COR-L47 (cell line): ENCODE measurements at regions not wholly inside any gene's neighbourhood (a gene's known extent, or its start where the extent isn't known, plus 50 kb on each side); places are given as distances from the start of the nearest gene placed in this dataset.

Experiments used
- DNase-seq: peaks from one replicate; lab custom pipeline; 2025; lab: John Stamatoyannopoulos, UW

DNA sequence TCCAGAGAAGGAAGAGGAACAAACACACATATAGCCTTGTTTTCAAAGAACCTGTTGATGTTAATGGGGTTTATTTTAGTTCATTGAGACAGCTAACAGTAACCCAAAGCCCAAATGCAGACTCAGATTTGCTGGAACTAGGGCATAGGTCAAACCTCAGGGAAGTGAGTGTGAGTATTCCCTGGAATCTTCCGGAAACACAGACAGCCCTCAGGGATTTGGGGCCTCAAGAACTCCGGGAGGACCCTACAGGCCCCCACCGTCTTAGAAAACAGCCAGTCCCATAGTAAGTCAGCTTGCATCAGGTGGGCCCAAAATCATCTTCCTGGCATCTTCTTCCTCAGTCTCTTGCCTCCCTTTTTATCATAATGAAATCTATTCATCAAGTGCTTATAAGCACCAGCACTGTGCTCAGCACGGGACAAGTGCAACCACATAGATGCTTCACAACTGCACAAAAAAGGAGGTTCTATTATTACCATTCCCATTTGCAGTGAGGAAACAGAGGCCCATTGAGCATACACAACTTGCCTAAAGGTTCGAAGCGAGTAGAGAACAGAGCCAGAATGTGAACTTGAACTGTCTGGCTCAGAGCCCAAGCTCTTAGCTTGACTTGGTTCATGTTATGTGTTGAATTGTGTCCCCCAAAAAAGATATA, 50.2 kb upstream of the BCL11A start:
- no peak for DNase-seq

DNA sequence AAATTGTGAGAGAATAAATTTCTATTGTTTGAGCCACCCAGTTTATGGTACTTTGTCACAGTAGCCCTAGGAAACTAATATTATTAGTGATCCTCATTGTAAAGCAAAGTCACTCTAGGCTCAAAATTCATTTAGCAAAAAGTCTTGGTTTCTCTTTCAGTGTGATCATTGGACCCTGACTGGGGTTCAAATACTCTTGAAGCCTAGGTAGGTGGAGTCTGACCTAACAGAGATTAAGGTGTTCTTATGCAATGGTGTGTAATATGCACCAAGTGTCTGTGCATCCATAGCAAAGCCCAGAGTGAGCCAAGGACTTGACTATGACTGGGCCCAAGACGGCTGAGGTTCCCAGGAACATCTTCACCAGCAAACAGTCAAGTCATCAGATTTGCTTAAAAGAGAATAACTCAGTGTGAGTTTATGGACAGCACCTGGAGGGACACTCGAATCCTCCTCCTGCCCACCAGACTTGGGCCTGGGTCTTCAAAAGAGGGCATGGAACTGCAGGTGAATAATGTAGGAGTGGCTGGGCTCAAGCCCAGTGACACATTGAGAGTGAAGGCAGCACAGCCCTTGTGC, 51.1 kb upstream of the BCL11A start:
- DNase-seq, result no peak

DNA sequence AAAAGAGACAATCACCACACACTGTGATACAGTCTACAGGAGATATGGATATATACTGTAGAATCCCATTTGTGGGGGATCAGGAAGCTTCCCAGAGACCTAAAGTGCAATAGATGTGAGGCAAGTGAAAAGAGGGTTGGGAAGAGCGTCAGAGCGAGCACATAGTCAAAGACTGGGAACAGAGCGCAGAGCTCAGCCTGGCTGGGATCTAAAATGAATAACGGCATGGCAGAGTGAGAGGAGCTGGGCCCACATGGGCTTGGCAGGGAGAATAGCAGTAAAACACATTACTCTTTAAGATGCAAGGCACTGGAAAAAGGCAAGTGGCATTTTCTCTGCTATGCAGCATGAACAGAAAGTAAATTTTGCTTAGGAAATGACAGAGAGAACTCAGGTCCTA, 52.4 kb upstream of the BCL11A start:
- no peak for DNase-seq

- no peak for DNase-seq
These were observed 55.2 kb upstream of the BCL11A start for GRCh38 chr2:60608679-60609078.

- no peak for DNase-seq
These were observed 58.6 kb upstream of the BCL11A start for GRCh38 chr2:60612033-60612432.

DNA sequence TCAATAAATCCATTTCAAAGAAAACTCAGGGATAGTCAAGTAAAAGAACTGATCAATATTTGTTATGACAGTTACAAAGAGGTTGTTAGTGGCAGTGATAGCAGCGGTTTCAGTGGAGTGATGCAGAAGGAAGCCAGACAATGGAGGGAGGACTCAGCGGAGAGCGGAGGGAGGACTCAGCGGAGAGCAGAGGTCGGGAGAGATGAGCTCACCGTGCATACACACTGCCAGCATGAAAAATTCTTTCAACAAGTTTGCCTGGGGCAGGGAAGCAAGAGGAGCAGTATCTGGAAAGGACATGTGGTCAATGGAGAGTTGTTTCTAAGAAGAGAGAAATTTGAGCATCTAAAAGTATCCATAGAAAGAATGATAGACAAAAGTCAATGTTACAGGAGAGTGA, 60.9 kb upstream of the BCL11A start:
- no peak for DNase-seq

- no peak for DNase-seq
These were observed 68.4 kb upstream of the BCL11A start for GRCh38 chr2:60621688-60622429.

- no peak for DNase-seq
These were observed 69.6 kb upstream of the BCL11A start for GRCh38 chr2:60623040-60623439.

GRCh38 chr2:60627412-60627811, 74.0 kb upstream of the BCL11A start:
- DNase-seq, result no peak

- no peak for DNase-seq
These were observed 74.6 kb upstream of the BCL11A start for GRCh38 chr2:60628026-60628425.

GRCh38 chr2:60628615-60629304, 75.3 kb upstream of the BCL11A start:
- DNase-seq, result no peak

DNA sequence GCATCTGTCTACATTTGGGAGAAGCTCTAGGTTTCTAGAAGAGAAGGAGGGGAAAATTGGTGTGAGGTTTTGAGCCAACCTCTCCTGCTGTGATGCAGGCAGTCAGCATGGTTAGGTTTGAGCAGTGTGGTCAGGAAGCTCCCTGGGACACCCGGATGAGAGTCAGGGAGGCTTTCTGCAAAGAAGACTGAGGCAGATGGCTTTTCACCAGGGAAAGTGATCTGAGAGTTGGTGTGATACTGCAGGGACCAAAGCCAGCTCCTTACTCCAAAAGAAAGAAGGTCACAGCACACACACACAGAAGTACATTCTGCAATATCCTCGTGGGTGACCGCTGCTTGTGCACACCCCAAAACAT, 75.8 kb upstream of the BCL11A start:
- DNase-seq, result no peak

- no peak for DNase-seq
These were observed 76.4 kb upstream of the BCL11A start for GRCh38 chr2:60629801-60630385.

DNA sequence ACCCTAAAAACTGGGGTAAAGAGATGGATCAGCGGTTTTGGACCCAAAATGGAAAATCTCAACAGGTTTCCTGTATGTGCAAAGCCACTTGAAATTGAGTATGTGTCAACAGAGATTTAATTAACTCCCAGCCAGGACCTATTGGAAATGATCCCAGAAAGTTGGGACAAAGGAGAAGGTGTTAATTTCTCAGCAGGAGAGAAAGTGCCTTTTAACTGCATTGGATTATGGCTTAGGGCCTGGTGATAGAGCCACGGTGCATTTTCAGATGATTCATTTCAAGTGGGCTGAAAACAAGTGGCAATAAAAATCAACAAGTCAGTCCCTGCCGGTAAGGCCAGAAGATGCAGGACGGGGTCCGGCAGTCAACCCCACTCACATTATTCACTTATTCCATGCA, 80.2 kb upstream of the BCL11A start:
- peak; percentile 91 for DNase-seq

DNA sequence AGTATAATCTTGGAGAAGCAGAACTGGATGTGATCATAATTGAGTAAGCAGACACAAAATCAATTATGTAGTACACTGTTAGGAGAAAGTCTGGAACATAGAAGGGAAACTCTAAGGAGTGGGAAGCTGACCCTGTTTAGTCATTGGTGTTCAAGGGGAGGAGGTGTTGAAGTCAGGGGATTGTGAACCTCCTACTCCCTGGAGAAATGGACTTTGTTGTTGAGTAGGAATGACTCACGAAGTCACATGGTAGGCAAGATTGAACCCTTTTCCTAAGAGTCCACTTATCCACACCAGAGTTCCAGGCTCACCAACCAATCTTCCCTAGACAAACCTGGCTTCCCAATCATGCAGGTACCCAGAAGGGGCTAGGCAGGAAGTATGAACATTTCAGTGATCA, 81.0 kb upstream of the BCL11A start:
- no peak for DNase-seq

DNA sequence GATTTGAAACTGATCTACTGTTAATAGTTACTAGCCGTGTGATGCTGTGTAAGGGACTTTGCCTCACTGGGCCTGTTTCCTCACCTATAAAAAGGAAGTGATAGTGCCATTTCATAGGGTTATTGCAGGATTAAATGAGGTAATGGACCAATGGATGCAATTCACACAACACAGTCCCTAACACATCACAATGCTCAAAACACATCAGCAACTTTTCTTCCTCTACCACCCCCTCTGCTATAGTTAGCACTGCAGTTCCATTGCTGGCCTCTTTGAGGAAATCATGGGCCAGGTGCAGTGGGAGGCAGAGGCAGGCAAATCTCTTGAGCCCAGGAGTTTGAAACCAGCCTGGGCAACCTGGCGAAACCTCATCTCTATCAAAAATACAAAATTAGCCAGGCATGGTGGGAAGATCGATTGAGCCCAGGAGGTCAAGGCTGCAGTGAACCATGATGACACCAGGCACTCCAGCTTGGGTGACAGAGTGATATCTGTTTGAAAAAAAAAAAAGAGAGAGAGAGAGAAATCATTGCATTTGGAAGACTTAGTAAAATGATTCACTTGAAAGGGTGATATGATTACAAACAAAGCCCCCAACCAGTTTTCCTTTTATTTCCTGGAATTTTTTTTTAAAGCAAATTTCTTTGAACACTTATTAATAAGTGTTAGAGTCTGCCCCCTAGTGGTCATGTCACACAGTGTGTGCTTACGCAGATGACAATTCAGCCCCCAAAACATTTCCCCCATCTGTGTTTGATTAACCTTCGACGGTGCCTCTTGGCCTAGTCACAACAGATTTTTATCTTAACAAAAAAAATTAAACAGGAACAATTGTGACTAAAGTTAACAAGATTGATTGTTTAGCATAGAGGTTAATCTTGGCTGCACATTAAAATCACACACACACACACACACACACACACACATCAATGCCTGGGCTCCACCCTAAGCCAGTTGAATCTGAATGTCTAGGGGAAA, 88.6 kb upstream of the BCL11A start:
- peak; percentile 53 for DNase-seq

GRCh38 chr2:60643747-60644146, 90.3 kb upstream of the BCL11A start:
- no peak for DNase-seq

DNA sequence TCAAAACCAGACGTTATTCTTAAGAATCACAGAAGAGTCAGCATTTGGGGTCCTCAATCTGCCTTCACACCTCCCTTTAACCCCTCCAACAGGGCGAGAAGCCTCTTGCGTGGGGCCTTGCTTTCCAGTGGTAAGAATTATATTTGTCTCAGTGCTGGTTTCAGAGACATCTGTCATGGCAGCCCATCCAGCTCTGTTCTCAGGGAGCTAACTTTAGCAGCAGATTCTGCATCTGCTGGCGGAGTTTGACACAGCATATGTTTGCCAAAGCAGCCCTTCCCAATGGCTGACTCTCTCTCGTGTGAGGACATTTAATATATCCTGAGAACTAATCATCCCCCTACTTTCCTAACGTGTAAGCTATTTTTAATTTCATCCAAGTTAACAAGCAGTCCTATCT, 91.5 kb upstream of the BCL11A start:
- DNase-seq, result no peak

DNA sequence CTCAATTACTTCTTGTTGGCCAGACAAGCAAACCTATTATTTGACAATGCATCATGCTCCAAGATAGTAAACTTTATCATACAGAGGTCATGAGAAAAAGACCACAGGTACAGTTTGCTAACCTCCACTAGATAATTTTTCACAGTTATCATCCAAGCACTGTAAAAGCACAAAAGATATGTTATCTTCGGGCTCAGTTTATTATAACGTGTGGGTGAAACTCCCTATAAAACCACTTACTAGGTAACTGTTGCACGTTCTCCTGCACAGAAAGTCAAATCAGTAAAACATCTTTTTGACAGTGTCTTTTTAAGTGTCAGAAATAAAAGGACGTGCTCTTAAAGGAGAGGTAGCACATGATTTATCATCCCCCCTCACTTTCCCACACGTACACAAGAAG, 94.7 kb upstream of the BCL11A start:
- no peak for DNase-seq

DNA sequence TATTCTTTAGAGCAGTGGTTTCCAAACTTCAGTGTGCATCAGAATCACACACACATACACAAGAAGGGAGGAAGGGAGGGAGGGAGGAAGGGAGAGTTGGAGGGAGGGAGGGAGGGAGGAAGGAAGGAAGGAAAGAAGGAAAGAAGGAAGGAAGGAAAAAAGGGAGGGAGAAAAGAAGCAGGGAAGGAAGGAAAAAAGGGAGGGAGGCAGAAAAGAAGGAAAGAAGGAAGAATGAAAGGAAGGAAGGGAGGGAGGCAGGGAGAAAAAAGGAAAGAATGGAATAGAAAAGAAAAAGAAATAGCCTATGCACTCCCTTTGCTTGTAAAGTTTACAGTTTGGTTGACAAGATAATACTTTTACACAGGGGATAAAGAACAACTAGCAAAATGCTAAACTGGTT, 96.3 kb upstream of the BCL11A start:
- DNase-seq, result no peak

- no peak for DNase-seq
These were observed 99.4 kb upstream of the BCL11A start for GRCh38 chr2:60652832-60653340.
